NCI-H2227 (cell line): ENCODE measurements at regions not wholly inside any gene's neighbourhood (a gene's known extent, or its start where the extent isn't known, plus 50 kb on each side); places are given as distances from the start of the nearest gene placed in this dataset.
"Not testable (repeated sequence)": the region's sequence is repeated elsewhere in the genome, so short reads cannot be mapped to it uniquely, and the experiment has no call there.

ENCODE experiments used
- DNase-seq: peaks from one replicate; lab custom pipeline; 2025; ENCODE audit not compliant: unreplicated experiment; lab: John Stamatoyannopoulos, UW

- no peak for DNase-seq
Observed at GRCh38 chr4:180304321-180304720, 1938.9 kb upstream of the TENM3 start.

- no peak for DNase-seq
Observed at GRCh38 chr4:180310616-180311015, 1932.6 kb upstream of the TENM3 start.

GRCh38 chr4:180314972-180315371 lies 1928.2 kb upstream of the TENM3 start:
- DNase-seq = no peak

GRCh38 chr4:180330521-180330920 lies 1912.7 kb upstream of the TENM3 start:
- no peak for DNase-seq

- DNase-seq = no peak
Observed at GRCh38 chr4:180333162-180333561, 1910.0 kb upstream of the TENM3 start.

- DNase-seq = no peak
Observed at GRCh38 chr4:180335566-180335965, 1907.6 kb upstream of the TENM3 start.

- no peak for DNase-seq
Observed at GRCh38 chr4:180336494-180337090, 1906.6 kb upstream of the TENM3 start.

GRCh38 chr4:180341926-180342325 lies 1901.3 kb upstream of the TENM3 start:
- DNase-seq = no peak

GRCh38 chr4:180350901-180351300 lies 1892.3 kb upstream of the TENM3 start:
- DNase-seq = no peak

- DNase-seq = no peak
Observed at GRCh38 chr4:180356766-180357165, 1886.4 kb upstream of the TENM3 start.

- not testable (repeated sequence) for DNase-seq
Observed at GRCh38 chr4:180360113-180360512, 1883.1 kb upstream of the TENM3 start.

- DNase-seq = no peak
Observed at GRCh38 chr4:180363815-180364214, 1879.4 kb upstream of the TENM3 start.

GRCh38 chr4:180372691-180373090 lies 1870.5 kb upstream of the TENM3 start:
- DNase-seq = no peak

GRCh38 chr4:180377741-180378140 lies 1865.5 kb upstream of the TENM3 start:
- DNase-seq = no peak

GRCh38 chr4:180380733-180381132 lies 1862.5 kb upstream of the TENM3 start:
- DNase-seq = no peak

GRCh38 chr4:180391613-180392012 lies 1851.6 kb upstream of the TENM3 start:
- no peak for DNase-seq

- DNase-seq = no peak
Observed at GRCh38 chr4:180394312-180394711, 1848.9 kb upstream of the TENM3 start.

- no peak for DNase-seq
Observed at GRCh38 chr4:180394730-180395129, 1848.5 kb upstream of the TENM3 start.

GRCh38 chr4:180398564-180398963 lies 1844.6 kb upstream of the TENM3 start:
- DNase-seq = no peak

GRCh38 chr4:180407275-180407885 lies 1835.8 kb upstream of the TENM3 start:
- DNase-seq = no peak

- no peak for DNase-seq
Observed at GRCh38 chr4:180418819-180419531, 1824.2 kb upstream of the TENM3 start.

- no peak for DNase-seq
Observed at GRCh38 chr4:180422989-180423711, 1820.1 kb upstream of the TENM3 start.
